ENCODE measurements at regions not wholly inside any gene's neighbourhood (a gene's known extent, or its start where the extent isn't known, plus 50 kb on each side); places are given as distances from the start of the nearest gene placed in this dataset.

GRCh38 chr5:163361450-163361849 is 75.9 kb upstream of the CCNG1 start:
- H3K79me2 ChIP-seq (ENCODE audit: control insufficient read depth, insufficient read depth, low read length): no peaks in the 10 kb centered on the region
- no peaks in the 10 kb centered on the region for H3K9me1 ChIP-seq (ENCODE audit: control insufficient read depth, extremely low read depth, insufficient read depth, low read length)
- FAIRE-seq (no peak), DNase-seq (ENCODE audit: low read depth, low spot score) (no peak)
- no peak overlapping the region for H3K27ac ChIP-seq (ENCODE audit: control insufficient read depth, insufficient read depth, low read length)
- dilution Hi-C loops (cut with MboI; ENCODE audit: extremely low pct_ligation_motif_present, low sequenced_read_pairs): no loop called here
- H3K9me3 ChIP-seq (ENCODE audit: control insufficient read depth, low read depth, low read length): no peaks in the 10 kb centered on the region
- H3K4me2 ChIP-seq (ENCODE audit: control insufficient read depth, extremely low read depth, insufficient read depth, low read depth, low read length): no peak overlapping the region
- H3K4me1 ChIP-seq (ENCODE audit: control insufficient read depth, extremely low read depth, insufficient read depth, low read length): no peaks in the 10 kb centered on the region
- H3K36me3 ChIP-seq (ENCODE audit: control insufficient read depth in 2 of 2, extremely low read depth in 1 of 2, insufficient read depth in 2 of 2, low read length in 2 of 2): no peaks in the 10 kb centered on the region
- H2AFZ ChIP-seq (ENCODE audit: control insufficient read depth, low read length): no peak overlapping the region
- H4K20me1 ChIP-seq (ENCODE audit: control insufficient read depth, extremely low read depth, insufficient read depth, low read length): no peaks in the 10 kb centered on the region
- H3K4me3 ChIP-seq (ENCODE audit: control insufficient read depth in 2 of 3, extremely low read depth in 1 of 3, insufficient read depth in 2 of 3, low read depth in 1 of 3, low read length in 3 of 3): no peak overlapping the region
- TF ChIP-seq, protein P1, sequence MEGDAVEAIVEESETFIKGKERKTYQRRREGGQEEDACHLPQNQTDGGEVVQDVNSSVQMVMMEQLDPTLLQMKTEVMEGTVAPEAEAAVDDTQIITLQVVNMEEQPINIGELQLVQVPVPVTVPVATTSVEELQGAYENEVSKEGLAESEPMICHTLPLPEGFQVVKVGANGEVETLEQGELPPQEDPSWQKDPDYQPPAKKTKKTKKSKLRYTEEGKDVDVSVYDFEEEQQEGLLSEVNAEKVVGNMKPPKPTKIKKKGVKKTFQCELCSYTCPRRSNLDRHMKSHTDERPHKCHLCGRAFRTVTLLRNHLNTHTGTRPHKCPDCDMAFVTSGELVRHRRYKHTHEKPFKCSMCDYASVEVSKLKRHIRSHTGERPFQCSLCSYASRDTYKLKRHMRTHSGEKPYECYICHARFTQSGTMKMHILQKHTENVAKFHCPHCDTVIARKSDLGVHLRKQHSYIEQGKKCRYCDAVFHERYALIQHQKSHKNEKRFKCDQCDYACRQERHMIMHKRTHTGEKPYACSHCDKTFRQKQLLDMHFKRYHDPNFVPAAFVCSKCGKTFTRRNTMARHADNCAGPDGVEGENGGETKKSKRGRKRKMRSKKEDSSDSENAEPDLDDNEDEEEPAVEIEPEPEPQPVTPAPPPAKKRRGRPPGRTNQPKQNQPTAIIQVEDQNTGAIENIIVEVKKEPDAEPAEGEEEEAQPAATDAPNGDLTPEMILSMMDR (optimal IDR thresholded peaks at IDR 0.05 in 1 of 3, IDR thresholded peaks at IDR 0.05 in 1 of 3, conservative IDR thresholded peaks at IDR 0.05 in 1 of 3; ENCODE audit: extremely low read depth in 1 of 3, insufficient read depth in 2 of 3, low read length in 3 of 3): no peak
- no peak for TF ChIP-seq EZH2 (IDR thresholded peaks at IDR 0.05; ENCODE audit: low read length)
- H3K9ac ChIP-seq (ENCODE audit: control insufficient read depth, extremely low read depth, insufficient read depth, low read length): no peak overlapping the region
- H3K27me3 ChIP-seq (ENCODE audit: control insufficient read depth, extremely low read depth, insufficient read depth, low read length): no peaks in the 10 kb centered on the region

DNA sequence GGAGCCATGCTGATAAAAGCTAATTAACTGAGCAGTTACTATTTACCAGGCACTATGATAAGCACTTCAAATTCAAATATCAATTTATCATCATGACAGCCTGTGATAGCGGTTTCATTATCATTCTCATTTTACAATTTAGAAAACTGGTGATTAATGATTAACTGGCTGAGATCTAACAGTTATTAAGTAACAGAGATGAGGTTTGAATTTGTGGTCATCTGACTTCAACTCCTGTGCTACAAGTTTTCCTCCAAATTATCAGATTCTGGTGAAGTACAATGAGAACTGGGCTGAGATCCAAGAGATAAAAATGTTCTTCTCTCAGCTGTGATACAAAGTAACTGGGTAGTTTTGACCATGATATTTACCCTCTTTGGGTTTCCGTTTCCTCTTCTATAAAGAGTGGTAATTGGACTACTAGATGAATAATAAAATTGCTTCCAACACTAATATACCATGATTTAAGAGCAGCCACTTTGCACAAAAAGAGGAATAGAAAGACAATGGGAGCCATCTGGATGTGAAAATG is 74.5 kb upstream of the CCNG1 start:
- Histone ChIP-seq H3K9me1 (ENCODE audit: control insufficient read depth, extremely low read depth, insufficient read depth, low read length) (no peaks in the 10 kb centered on the region), H3K4me2 (ENCODE audit: control insufficient read depth, extremely low read depth, insufficient read depth, low read depth, low read length) (no peak overlapping the region), H3K4me1 (ENCODE audit: control insufficient read depth, extremely low read depth, insufficient read depth, low read length) (no peaks in the 10 kb centered on the region), H3K27me3 (ENCODE audit: control insufficient read depth, extremely low read depth, insufficient read depth, low read length) (no peaks in the 10 kb centered on the region), H2AFZ (ENCODE audit: control insufficient read depth, low read length) (no peak overlapping the region), H3K27ac (ENCODE audit: control insufficient read depth, insufficient read depth, low read length) (no peak overlapping the region), H3K9me3 (ENCODE audit: control insufficient read depth, low read depth, low read length) (no peaks in the 10 kb centered on the region), H4K20me1 (ENCODE audit: control insufficient read depth, extremely low read depth, insufficient read depth, low read length) (no peaks in the 10 kb centered on the region), H3K79me2 (ENCODE audit: control insufficient read depth, insufficient read depth, low read length) (no peaks in the 10 kb centered on the region), H3K36me3 (ENCODE audit: control insufficient read depth in 2 of 2, extremely low read depth in 1 of 2, insufficient read depth in 2 of 2, low read length in 2 of 2) (no peaks in the 10 kb centered on the region), H3K4me3 (ENCODE audit: control insufficient read depth in 2 of 3, extremely low read depth in 1 of 3, insufficient read depth in 2 of 3, low read depth in 1 of 3, low read length in 3 of 3) (no peak overlapping the region), H3K9ac (ENCODE audit: control insufficient read depth, extremely low read depth, insufficient read depth, low read length) (no peak overlapping the region)
- DNase-seq (ENCODE audit: low read depth, low spot score): no peak
- FAIRE-seq: no peak
- dilution Hi-C loops (cut with MboI; ENCODE audit: extremely low pct_ligation_motif_present, low sequenced_read_pairs): no loop called here
- TF ChIP-seq EZH2 (IDR thresholded peaks at IDR 0.05; ENCODE audit: low read length): no peak
- TF ChIP-seq, protein P1 (optimal IDR thresholded peaks at IDR 0.05 in 1 of 3, IDR thresholded peaks at IDR 0.05 in 1 of 3, conservative IDR thresholded peaks at IDR 0.05 in 1 of 3; ENCODE audit: extremely low read depth in 1 of 3, insufficient read depth in 2 of 3, low read length in 3 of 3): no peak

All from keratinocyte (primary cell).